ENCODE measurements at regions not wholly inside any gene's neighbourhood (a gene's known extent, or its start where the extent isn't known, plus 50 kb on each side); places are given as distances from the start of the nearest gene placed in this dataset.

DNA sequence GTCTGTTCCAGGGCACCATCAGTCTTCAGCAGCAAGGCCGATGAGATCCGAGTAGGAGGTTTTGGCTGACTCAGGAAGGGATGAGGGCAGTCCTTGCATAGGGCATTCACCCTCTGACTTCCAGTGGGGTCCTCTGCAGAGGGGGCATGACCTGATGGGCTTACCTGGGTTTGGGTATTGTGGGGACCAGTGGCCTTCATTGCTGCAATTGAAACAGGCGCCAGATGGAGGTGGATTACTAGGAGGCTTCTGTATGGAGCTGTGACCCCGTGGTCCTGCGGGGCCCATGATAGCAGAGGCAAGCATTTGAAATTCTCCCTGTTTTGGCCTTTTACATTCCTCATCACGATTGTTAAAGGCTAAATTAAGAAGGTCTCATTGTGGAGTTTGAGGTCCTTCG lies 2448.7 kb downstream of the TP53TG3F start:
- H3K4me2 ChIP-seq (ENCODE audit: low read length): no peak overlapping the region
- TF ChIP-seq, protein P1, sequence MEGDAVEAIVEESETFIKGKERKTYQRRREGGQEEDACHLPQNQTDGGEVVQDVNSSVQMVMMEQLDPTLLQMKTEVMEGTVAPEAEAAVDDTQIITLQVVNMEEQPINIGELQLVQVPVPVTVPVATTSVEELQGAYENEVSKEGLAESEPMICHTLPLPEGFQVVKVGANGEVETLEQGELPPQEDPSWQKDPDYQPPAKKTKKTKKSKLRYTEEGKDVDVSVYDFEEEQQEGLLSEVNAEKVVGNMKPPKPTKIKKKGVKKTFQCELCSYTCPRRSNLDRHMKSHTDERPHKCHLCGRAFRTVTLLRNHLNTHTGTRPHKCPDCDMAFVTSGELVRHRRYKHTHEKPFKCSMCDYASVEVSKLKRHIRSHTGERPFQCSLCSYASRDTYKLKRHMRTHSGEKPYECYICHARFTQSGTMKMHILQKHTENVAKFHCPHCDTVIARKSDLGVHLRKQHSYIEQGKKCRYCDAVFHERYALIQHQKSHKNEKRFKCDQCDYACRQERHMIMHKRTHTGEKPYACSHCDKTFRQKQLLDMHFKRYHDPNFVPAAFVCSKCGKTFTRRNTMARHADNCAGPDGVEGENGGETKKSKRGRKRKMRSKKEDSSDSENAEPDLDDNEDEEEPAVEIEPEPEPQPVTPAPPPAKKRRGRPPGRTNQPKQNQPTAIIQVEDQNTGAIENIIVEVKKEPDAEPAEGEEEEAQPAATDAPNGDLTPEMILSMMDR (conservative IDR thresholded peaks at IDR 0.05; ENCODE audit: low read depth, low read length): no peak
- TF ChIP-seq EZH2phosphoT487 (IDR thresholded peaks at IDR 0.05; ENCODE audit: borderline replicate concordance, low read length): no peak
- TF ChIP-seq EZH2 (IDR thresholded peaks at IDR 0.05; ENCODE audit: low read length, unreplicated experiment): no peak

DNA sequence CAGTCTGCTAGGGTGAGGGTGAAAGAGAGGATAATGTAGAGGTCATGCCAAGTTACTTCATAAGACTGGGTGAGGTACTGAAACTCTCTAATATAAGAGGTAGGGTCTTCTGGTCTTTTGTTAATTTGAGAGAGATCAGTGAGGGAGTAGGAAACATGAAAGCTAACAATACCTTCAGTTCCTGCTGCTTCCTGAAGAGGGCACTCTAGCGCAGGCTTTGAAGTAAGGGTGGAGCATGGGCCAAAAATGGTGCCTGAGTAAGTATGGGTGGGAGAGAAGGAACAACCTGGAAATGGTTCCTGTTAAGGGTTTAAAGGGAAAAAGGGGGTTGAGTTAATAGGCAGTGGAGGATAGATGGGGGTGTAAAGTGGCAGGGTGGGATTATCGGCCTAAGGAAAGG lies 2449.5 kb downstream of the TP53TG3F start:
- ATAC-seq (no peak), DNase-seq (no peak)
- no peaks in the 10 kb centered on the region for H3K27me3 ChIP-seq (ENCODE audit: low read length)
- no peaks in the 10 kb centered on the region for H3F3A ChIP-seq (ENCODE audit: low read length, unreplicated experiment)
- H3K79me2 ChIP-seq (ENCODE audit: low read length): no peaks in the 10 kb centered on the region
- no peak overlapping the region for H2AFZ ChIP-seq (ENCODE audit: low read length)
- H3K36me3 ChIP-seq (ENCODE audit: low read depth, low read length): no peaks in the 10 kb centered on the region
- no peak overlapping the region for H3K4me2 ChIP-seq (ENCODE audit: low read length)
- intact Hi-C loops (cut with micrococcal nuclease): no loop called here
- no peak overlapping the region for H3K9ac ChIP-seq (ENCODE audit: low read length)
- ChIA-PET CTCF (no interaction called here), POLR2A (ENCODE audit: unreplicated experiment) (no interaction called here)
- no peak for TF ChIP-seq EZH2 (IDR thresholded peaks at IDR 0.05; ENCODE audit: low read length, unreplicated experiment)
- TF ChIP-seq, protein P1 (conservative IDR thresholded peaks at IDR 0.05; ENCODE audit: low read depth, low read length): peak; percentile 33
- BruUV-seq (replicated peaks): no TSS peak
- H3K9me2 ChIP-seq (replicated peaks; ENCODE audit: low read length): no peaks in the 10 kb centered on the region
- no peaks in the 10 kb centered on the region for H3K9me3 ChIP-seq (ENCODE audit: low read length)
- H3K27ac ChIP-seq (ENCODE audit: low read length): no peak overlapping the region
- H3K4me3 ChIP-seq (ENCODE audit: low read length): no peak overlapping the region
- no peaks in the 10 kb centered on the region for H4K20me1 ChIP-seq (ENCODE audit: low read length)
- H3K4me1 ChIP-seq (ENCODE audit: insufficient read depth, low read length): no peaks in the 10 kb centered on the region

More for the DNA sequence above, 2448.7 kb downstream of the TP53TG3F start:
- POLR2A ChIA-PET (ENCODE audit: unreplicated experiment): no interaction called here
- no peak for ATAC-seq
- CTCF ChIA-PET: no interaction called here
- no peaks in the 10 kb centered on the region for H3K79me2 ChIP-seq (ENCODE audit: low read length)
- no peaks in the 10 kb centered on the region for H3K4me1 ChIP-seq (ENCODE audit: insufficient read depth, low read length)
- no TSS peak for BruUV-seq (replicated peaks)
- no peak overlapping the region for H3K4me3 ChIP-seq (ENCODE audit: low read length)
- no peak for DNase-seq
- H3K9ac ChIP-seq (ENCODE audit: low read length): no peak overlapping the region
- no peaks in the 10 kb centered on the region for H3K9me2 ChIP-seq (replicated peaks; ENCODE audit: low read length)
- no peaks in the 10 kb centered on the region for H3K36me3 ChIP-seq (ENCODE audit: low read depth, low read length)
- no peaks in the 10 kb centered on the region for H3K9me3 ChIP-seq (ENCODE audit: low read length)
- intact Hi-C loops (cut with micrococcal nuclease): no loop called here
- H2AFZ ChIP-seq (ENCODE audit: low read length): no peak overlapping the region
- no peaks in the 10 kb centered on the region for H3K27me3 ChIP-seq (ENCODE audit: low read length)
- H4K20me1 ChIP-seq (ENCODE audit: low read length): no peaks in the 10 kb centered on the region
- no peaks in the 10 kb centered on the region for H3F3A ChIP-seq (ENCODE audit: low read length, unreplicated experiment)
- no peak overlapping the region for H3K27ac ChIP-seq (ENCODE audit: low read length)

DNA sequence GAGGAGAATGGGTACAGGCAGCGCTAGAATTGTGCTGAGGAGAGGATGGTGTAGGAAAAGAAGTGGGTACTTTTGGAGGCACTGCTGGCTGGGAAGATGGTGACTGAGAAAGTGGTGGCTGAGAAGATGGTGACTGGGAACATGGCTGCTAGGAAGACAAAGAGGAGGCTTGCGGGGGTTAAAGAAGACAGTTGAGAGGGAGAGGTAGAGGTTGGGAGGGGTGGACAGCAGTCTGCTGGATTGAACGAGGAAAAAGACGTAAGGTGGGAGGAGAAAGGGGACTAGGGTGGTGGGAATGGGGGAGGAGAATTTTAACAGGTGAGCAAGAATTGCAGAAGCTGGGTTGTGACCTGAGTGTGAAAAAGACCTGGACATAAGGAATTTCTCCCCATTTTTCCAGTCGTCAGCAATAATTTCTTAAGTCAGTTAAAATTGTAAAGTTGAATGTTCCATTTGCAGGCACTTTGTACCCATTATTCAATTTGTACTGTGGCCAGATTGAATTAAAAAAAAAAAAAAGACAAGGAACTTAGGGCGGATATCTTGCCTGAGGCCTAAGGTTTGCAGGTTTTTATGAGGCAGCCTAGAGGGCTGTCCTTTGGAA lies 2450.0 kb downstream of the TP53TG3F start:
- Histone ChIP-seq H3K4me2 (ENCODE audit: low read length) (no peak overlapping the region), H3F3A (ENCODE audit: low read length, unreplicated experiment) (no peaks in the 10 kb centered on the region), H4K20me1 (ENCODE audit: low read length) (no peaks in the 10 kb centered on the region), H3K36me3 (ENCODE audit: low read depth, low read length) (no peaks in the 10 kb centered on the region), H3K27me3 (ENCODE audit: low read length) (no peaks in the 10 kb centered on the region), H3K9me3 (ENCODE audit: low read length) (no peaks in the 10 kb centered on the region), H2AFZ (ENCODE audit: low read length) (no peak overlapping the region), H3K4me1 (ENCODE audit: insufficient read depth, low read length) (no peaks in the 10 kb centered on the region), H3K27ac (ENCODE audit: low read length) (no peak overlapping the region), H3K9ac (ENCODE audit: low read length) (no peak overlapping the region), H3K79me2 (ENCODE audit: low read length) (no peaks in the 10 kb centered on the region), H3K4me3 (ENCODE audit: low read length) (no peak overlapping the region), H3K9me2 (replicated peaks; ENCODE audit: low read length) (no peaks in the 10 kb centered on the region)
- TF ChIP-seq, protein P1 (conservative IDR thresholded peaks at IDR 0.05; ENCODE audit: low read depth, low read length): no peak
- DNase-seq (no peak), ATAC-seq (no peak)
- no TSS peak for BruUV-seq (replicated peaks)
- CTCF ChIA-PET: no interaction called here
- intact Hi-C loops (cut with micrococcal nuclease): no loop called here
- POLR2A ChIA-PET (ENCODE audit: unreplicated experiment): no interaction called here

Data from PC-3 (cell line).